Naive thymus-derived CD4-positive, alpha-beta T cell (primary cell): ENCODE measurements at regions not wholly inside any gene's neighbourhood (a gene's known extent, or its start where the extent isn't known, plus 50 kb on each side); places are given as distances from the start of the nearest gene placed in this dataset.

ENCODE experiments used
- ATAC-seq: fragments of 150-1000 bp; cut with Tn5 transposase; 2 replicates; pipeline ENCODE4 v1.10.0; 2021; ENCODE audit warnings: mild to moderate bottlenecking, moderate library complexity
- CTCF ChIA-PET: fragments of 350-600 bp; sonication (Branson Sonifier 250); formaldehyde crosslinking; loops from one replicate; lab custom pipeline; 2021; ENCODE audit warnings: antibody characterized with exemption; lab: Charles Lee
- POLR2A ChIA-PET: fragments of 350-600 bp; sonication (Branson Sonifier 250); formaldehyde crosslinking; loops from one replicate; lab custom pipeline; 2021; ENCODE audit warnings: antibody characterized with exemption, inconsistent platforms; lab: Charles Lee
- DNase-seq, 9 donors: peaks; one replicate each; pipeline versions ENCODE4 v3.0.0 to v3.0.0-alpha.2; 2020 to 2022; ENCODE audit warnings: mixed read lengths in 1 of 9
- H3K27ac ChIP-seq: one replicate; pipeline ENCODE4 v1.7.0; 2013; ENCODE audit warnings: mild to moderate bottlenecking, low read depth, low read length, moderate library complexity
- H3K27me3 ChIP-seq, 2 donors: one replicate each; pipeline ENCODE4 v1.7.0; 2013; ENCODE audit warnings: low read length in 2 of 2, mild to moderate bottlenecking in 2 of 2, moderate library complexity in 2 of 2; ENCODE audit not compliant: control insufficient read depth in 2 of 2, insufficient read depth in 2 of 2
- H3K36me3 ChIP-seq, 3 experiments: 1 replicate in 2 of 3; 2 replicates in 1 of 3; pipeline ENCODE4 v1.7.0; 2013; ENCODE audit warnings: low read length in 3 of 3, mild to moderate bottlenecking in 3 of 3, moderate library complexity in 1 of 3; ENCODE audit not compliant: insufficient read depth in 3 of 3, control insufficient read depth in 2 of 3
- H3K4me1 ChIP-seq, 2 donors: one replicate each; pipeline ENCODE4 v1.7.0; 2013; ENCODE audit warnings: low read length in 2 of 2, mild to moderate bottlenecking in 2 of 2, moderate library complexity in 1 of 2; ENCODE audit not compliant: control insufficient read depth in 2 of 2, insufficient read depth in 2 of 2
- H3K4me3 ChIP-seq: 2 replicates; pipeline ENCODE4 v1.7.0; 2013; ENCODE audit warnings: mild to moderate bottlenecking, low read length
- H3K9me3 ChIP-seq, 3 experiments: 1 replicate in 2 of 3; 2 replicates in 1 of 3; pipeline ENCODE4 v1.7.0; 2013; ENCODE audit warnings: low read length in 3 of 3; ENCODE audit not compliant: control insufficient read depth in 2 of 3
- H3K27ac Mint-ChIP-seq, 9 donors: one replicate each; pipeline ENCODE4 v1.8.0; 2020 to 2022; ENCODE audit warnings: mixed read lengths in 9 of 9, mild to moderate bottlenecking in 8 of 9, moderate library complexity in 5 of 9, inconsistent platforms in 2 of 9
- H3K27me3 Mint-ChIP-seq, 5 donors: one replicate each; pipeline ENCODE4 v1.8.0; 2021 to 2022; ENCODE audit warnings: mixed read lengths in 5 of 5, mild to moderate bottlenecking in 1 of 5
- H3K36me3 Mint-ChIP-seq, 5 donors: one replicate each; pipeline ENCODE4 v1.8.0; 2020 to 2022; ENCODE audit warnings: mixed read lengths in 5 of 5, mild to moderate bottlenecking in 3 of 5, inconsistent platforms in 1 of 5
- H3K4me1 Mint-ChIP-seq, 7 donors: one replicate each; pipeline ENCODE4 v1.8.0; 2020 to 2022; ENCODE audit warnings: mixed read lengths in 7 of 7, mild to moderate bottlenecking in 3 of 7, inconsistent platforms in 1 of 7
- H3K4me3 Mint-ChIP-seq, 10 donors: one replicate each; pipeline ENCODE4 v1.8.0; 2020 to 2022; ENCODE audit warnings: mild to moderate bottlenecking in 10 of 10, mixed read lengths in 10 of 10, moderate library complexity in 6 of 10, inconsistent platforms in 2 of 10
- H3K9me3 Mint-ChIP-seq, 11 donors: one replicate each; pipeline ENCODE4 v1.8.0; 2020 to 2022; ENCODE audit warnings: mixed read lengths in 11 of 11, mild to moderate bottlenecking in 4 of 11, inconsistent platforms in 1 of 11, moderate library complexity in 1 of 11
- intact Hi-C, 2 donors: fragments of 100-400 bp; cut with micrococcal nuclease; formaldehyde crosslinking; loops; one replicate each; pipeline ENCODE4 v1.15.1; 2023

DNA sequence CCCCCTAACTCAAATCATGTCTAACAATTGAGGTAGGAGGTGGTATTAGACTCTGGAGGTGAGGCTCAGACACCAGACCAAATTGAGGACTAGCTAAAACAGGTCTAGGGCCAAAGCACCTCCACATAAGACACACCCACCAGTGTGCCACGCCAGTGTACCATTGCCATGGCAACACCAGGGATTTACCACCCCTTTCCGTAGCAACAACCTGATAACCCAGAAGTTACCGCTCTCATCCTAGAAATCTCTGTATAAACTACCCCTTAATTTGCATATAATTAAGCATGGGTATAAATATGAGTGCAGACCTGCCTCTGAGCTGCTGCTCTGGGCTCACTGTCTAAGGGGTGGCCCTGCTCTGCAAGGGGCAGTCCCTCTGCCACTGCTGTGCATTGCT lies 57.4 kb upstream of the PPP2R5C start:
- Mint-ChIP-seq H3K36me3 (peaks cover 0 to 3% (median 0%) of the 10 kb centered on the region in 5 donors), H3K27me3 (peaks cover 0 to 49% (median 0%) of the 10 kb centered on the region in 5 donors), H3K27ac (peak overlapping the region in 5 of 9 donors; percentile 23 to 93 (median 71)), H3K9me3 (peaks cover 0 to 2% (median 0%) of the 10 kb centered on the region in 11 donors), H3K4me3 (peak overlapping the region in 3 of 10 donors; percentile 7 to 79 (median 50)), H3K4me1 (peaks cover 17 to 39% (median 33%) of the 10 kb centered on the region in 7 donors)
- Histone ChIP-seq H3K4me1 (peaks cover 23 to 24% of the 10 kb centered on the region in 2 donors), H3K27ac (no peak overlapping the region), H3K9me3 (no peaks in the 10 kb centered on the region), H3K36me3 (no peaks in the 10 kb centered on the region), H3K4me3 (no peak overlapping the region), H3K27me3 (no peaks in the 10 kb centered on the region)
- ChIA-PET CTCF (interaction anchor here (1.0 kb wide), 1 partner anchor 15 kb away, joined by 3 read pairs; no protein-coding TSS in a partner anchor), POLR2A (interaction anchor here (0.7 to 1.2 kb wide), 3 partner anchors 18 to 150 kb away, joined by 3 read pairs; no protein-coding TSS in a partner anchor)
- peak; percentile 10 for ATAC-seq
- DNase-seq = no peak
- intact Hi-C loops = loop anchor here in 1 of 2 donors (10.0 kb wide), 1 partner anchor 811 kb away; no protein-coding TSS in a partner anchor

DNA sequence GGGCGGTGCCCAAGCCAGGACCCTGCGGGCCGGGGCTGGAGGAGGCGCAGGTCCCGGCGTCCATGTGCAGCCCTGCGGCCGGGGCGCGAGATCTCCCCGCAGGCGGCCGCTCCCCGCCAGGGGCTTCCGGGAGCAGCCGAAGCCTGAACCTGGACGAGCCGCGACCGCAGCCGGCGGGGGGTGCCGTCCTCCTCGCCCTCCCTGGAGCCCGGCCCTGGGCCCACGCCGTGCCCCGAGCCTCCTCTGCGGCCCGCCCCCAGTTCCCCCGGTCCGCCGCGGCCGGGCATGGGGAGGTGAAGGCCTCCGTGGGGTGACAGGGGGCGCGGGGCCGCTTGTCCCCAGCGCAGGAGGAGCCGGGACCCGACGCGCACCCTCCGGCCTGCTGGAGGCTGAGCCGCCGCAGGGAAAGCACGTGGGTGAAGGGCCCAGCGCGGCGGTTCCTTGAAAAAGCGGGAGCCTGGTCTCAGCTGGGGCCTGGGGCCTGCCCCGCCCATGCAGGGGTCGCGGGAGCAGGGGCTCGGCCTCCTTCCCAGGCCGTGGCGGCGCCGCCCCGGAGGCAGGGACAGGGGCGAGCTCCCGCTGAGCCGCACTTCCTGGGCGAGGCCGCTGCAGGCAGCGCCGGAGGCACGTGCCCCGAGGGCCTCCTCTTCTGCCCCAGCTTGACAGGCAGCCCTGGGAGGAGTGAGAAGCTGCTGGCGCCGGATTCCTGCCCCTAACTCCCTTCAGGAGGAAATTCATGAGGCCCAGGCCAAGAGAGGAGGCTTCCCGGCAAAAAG lies 55.6 kb upstream of the PPP2R5C start:
- peaks cover 24 to 32% of the 10 kb centered on the region in 2 donors for H3K4me1 ChIP-seq
- peak; percentile 54 to 79 (median 69) for DNase-seq
- intact Hi-C loops = loop anchor here (2.0 to 10.0 kb wide), 10 partner anchors 65 to 809 kb away; partner anchors contain the start of genes HSP90AA1 (in 2 of the 2), DYNC1H1 (in 1 of the 2), WDR20 (in 1 of the 2) and ZNF839 (in 1 of the 2)
- peaks cover 17 to 44% (median 35%) of the 10 kb centered on the region in 7 donors for H3K4me1 Mint-ChIP-seq
- no peaks in the 10 kb centered on the region for H3K9me3 ChIP-seq
- peak overlapping the region; percentile 62 to 96 (median 93) for H3K27ac Mint-ChIP-seq
- peak overlapping the region; percentile 32 for H3K4me3 ChIP-seq
- no peaks in the 10 kb centered on the region for H3K36me3 ChIP-seq
- H3K4me3 Mint-ChIP-seq = peak overlapping the region; percentile 57 to 93 (median 82)
- ATAC-seq = peak; percentile 79
- peaks cover 0 to 2% (median 0%) of the 10 kb centered on the region in 11 donors for H3K9me3 Mint-ChIP-seq
- peaks cover 0 to 3% (median 0%) of the 10 kb centered on the region in 5 donors for H3K36me3 Mint-ChIP-seq
- H3K27ac ChIP-seq = peak overlapping the region; percentile 82
- no peaks in the 10 kb centered on the region for H3K27me3 ChIP-seq
- POLR2A ChIA-PET = interaction anchor here (0.5 to 5.1 kb wide), 23 partner anchors 13 to 702 kb away, joined by 3 to 38 read pairs (median 6); no protein-coding TSS in a partner anchor
- CTCF ChIA-PET = interaction anchor here (0.6 to 3.9 kb wide), 11 partner anchors 14 to 1014 kb away, joined by 3 to 56 read pairs (median 10); no protein-coding TSS in a partner anchor
- H3K27me3 Mint-ChIP-seq = peaks cover 0 to 36% (median 0%) of the 10 kb centered on the region in 5 donors

DNA sequence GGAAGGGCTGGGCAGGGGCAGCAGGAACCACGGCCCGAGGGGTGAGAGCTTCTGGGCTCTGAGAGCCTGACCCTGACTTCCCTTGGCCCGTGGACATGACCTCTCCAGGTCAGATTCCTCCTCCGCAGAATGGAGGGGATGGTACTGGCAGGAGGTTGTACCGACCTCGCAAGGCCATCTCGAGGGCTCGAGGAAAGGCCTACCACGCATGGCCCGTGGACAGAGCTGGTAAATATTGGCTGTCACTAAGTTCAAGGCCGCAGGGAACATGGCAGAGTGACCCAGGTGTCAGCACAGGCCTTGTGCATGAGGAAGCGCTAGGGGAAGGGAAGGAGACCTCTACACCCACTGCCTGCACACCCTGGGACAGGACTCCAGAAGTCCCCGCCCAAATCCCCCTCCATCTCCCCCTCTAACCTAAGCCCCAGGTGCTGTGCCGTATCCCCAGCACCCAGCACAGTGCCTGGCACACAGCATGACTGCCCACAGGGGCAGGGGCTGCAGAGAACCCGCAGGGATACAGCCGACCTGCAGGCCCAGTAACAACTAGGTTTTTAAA lies 54.9 kb upstream of the PPP2R5C start:
- ATAC-seq (no peak), DNase-seq (no peak)
- peaks cover 0 to 3% (median 0%) of the 10 kb centered on the region in 5 donors for H3K36me3 Mint-ChIP-seq
- Histone ChIP-seq H3K27me3 (no peaks in the 10 kb centered on the region), H3K36me3 (no peaks in the 10 kb centered on the region), H3K9me3 (no peaks in the 10 kb centered on the region), H3K4me3 (peak overlapping the region; percentile 32), H3K27ac (peak overlapping the region; percentile 82), H3K4me1 (peaks cover 24 to 38% of the 10 kb centered on the region in 2 donors)
- peaks cover 17 to 48% (median 35%) of the 10 kb centered on the region in 7 donors for H3K4me1 Mint-ChIP-seq
- H3K9me3 Mint-ChIP-seq = peaks cover 0 to 2% (median 0%) of the 10 kb centered on the region in 11 donors
- peaks cover 0 to 32% (median 0%) of the 10 kb centered on the region in 5 donors for H3K27me3 Mint-ChIP-seq
- ChIA-PET POLR2A (interaction anchor here (0.6 to 5.1 kb wide), 30 partner anchors 12 to 611 kb away, joined by 3 to 38 read pairs (median 6); no protein-coding TSS in a partner anchor), CTCF (interaction anchor here (0.6 to 3.9 kb wide), 21 partner anchors 14 to 1013 kb away, joined by 3 to 56 read pairs (median 5); no protein-coding TSS in a partner anchor)
- peak overlapping the region; percentile 45 to 95 (median 90) for H3K27ac Mint-ChIP-seq
- intact Hi-C loops = loop anchor here (1.0 to 10.0 kb wide), 22 partner anchors 16 to 808 kb away; partner anchors contain the start of genes HSP90AA1 (in 2 of the 2), DYNC1H1 (in 1 of the 2), WDR20 (in 1 of the 2) and ZNF839 (in 1 of the 2)
- H3K4me3 Mint-ChIP-seq = peak overlapping the region in 9 of 10 donors; percentile 32 to 83 (median 70)

DNA sequence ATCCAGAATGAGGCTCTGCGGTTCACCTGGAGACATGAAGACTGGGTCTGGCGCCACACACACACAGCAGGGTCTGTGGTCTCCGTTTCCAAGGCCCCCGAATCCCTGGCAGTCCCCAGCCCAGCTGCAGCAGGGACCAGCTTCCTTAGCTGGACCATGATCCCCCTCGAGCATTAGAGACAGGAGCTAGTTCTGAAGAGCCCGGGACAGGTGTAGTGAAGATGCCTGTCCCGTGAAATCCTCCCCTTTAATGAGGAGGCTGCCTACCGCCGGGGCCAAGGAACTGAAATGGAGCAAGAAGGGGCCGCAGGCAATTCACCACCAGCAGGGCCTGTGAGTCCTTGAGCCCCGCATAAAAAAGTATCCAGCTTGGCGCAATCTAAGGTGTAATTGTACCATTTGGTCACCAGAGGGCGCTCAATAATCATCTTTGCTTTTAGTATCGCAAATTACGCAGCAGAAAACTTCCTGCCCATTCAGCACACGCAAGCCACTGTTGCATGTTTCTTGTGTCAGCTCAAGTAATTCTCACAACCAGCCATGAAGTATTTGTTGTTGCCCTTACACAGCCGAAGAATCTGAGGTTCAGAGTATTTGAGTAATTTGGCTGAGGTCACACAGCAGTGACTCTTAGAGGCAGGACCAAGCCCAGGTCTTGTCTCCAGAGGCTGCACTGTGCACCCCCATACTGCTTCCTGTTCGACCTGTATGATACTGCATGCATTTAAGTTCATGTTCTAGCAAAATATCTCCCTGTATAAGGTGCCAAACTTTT lies 54.3 kb upstream of the PPP2R5C start:
- Histone ChIP-seq H3K27me3 (no peaks in the 10 kb centered on the region), H3K27ac (peak overlapping the region; percentile 82), H3K36me3 (no peaks in the 10 kb centered on the region), H3K4me1 (peaks cover 24 to 39% of the 10 kb centered on the region in 2 donors), H3K9me3 (no peaks in the 10 kb centered on the region), H3K4me3 (peak overlapping the region; percentile 8)
- DNase-seq = peak; percentile 33 to 87 (median 79)
- intact Hi-C loops = loop anchor here (1.0 to 10.0 kb wide), 22 partner anchors 15 to 808 kb away; partner anchors contain the start of genes HSP90AA1 (in 2 of the 2), DYNC1H1 (in 1 of the 2), WDR20 (in 1 of the 2) and ZNF839 (in 1 of the 2)
- peak; percentile 83 for ATAC-seq
- POLR2A ChIA-PET = interaction anchor here (0.6 to 5.1 kb wide), 28 partner anchors 12 to 607 kb away, joined by 3 to 38 read pairs (median 6); no protein-coding TSS in a partner anchor
- CTCF ChIA-PET = interaction anchor here (0.8 to 3.9 kb wide), 22 partner anchors 13 to 307 kb away, joined by 3 to 56 read pairs (median 5); no protein-coding TSS in a partner anchor
- peak overlapping the region; percentile 36 to 95 (median 90) for H3K27ac Mint-ChIP-seq
- peaks cover 0 to 2% (median 0%) of the 10 kb centered on the region in 11 donors for H3K9me3 Mint-ChIP-seq
- H3K36me3 Mint-ChIP-seq = peaks cover 0 to 3% (median 0%) of the 10 kb centered on the region in 5 donors
- H3K4me3 Mint-ChIP-seq = peak overlapping the region; percentile 32 to 83 (median 75)
- H3K27me3 Mint-ChIP-seq = peaks cover 0 to 25% (median 0%) of the 10 kb centered on the region in 5 donors
- peaks cover 17 to 48% (median 35%) of the 10 kb centered on the region in 7 donors for H3K4me1 Mint-ChIP-seq

DNA sequence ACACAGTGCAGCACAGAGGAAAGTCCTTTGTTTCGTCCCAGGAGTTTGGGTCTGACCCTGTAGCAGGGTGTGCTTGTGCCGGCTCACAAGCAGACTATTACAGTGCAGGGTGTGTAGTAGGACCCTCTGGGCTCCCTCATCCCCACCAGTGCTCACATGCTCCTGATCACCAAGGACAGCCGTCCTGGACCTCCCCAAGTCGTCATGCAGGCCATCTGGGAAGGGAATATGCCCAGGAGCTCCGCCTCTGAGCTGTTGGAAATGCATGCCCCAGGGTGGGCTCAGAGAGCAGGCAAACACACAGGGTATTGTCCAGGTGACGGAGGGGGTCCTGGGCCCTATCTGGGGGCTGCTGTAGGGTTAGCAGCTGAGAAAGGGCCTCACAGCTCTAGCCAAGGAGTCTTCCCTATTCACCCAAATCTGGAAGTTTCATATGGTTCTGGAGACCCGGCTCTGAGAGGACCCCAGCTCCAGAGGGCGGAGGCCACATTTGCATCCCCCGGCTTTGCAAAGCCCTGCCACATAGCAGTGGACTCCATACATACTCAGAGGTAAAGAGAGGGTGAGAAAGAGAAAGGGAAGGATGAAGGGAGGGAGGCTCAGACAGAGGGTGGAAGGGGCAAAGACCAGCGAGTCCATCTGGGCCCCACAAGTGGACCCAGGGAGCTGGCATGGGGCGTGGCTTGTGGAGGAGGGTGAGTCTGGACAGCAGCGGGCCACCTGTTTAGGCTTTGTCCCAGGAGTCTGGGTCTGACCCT lies 53.5 kb upstream of the PPP2R5C start:
- H3K9me3 ChIP-seq = no peaks in the 10 kb centered on the region
- peaks cover 24 to 39% of the 10 kb centered on the region in 2 donors for H3K4me1 ChIP-seq
- DNase-seq (no peak), ATAC-seq (no peak)
- Mint-ChIP-seq H3K9me3 (no peaks in the 10 kb centered on the region), H3K4me1 (peaks cover 17 to 48% (median 35%) of the 10 kb centered on the region in 7 donors), H3K27ac (peak overlapping the region; percentile 36 to 95 (median 90)), H3K4me3 (peak overlapping the region; percentile 18 to 83 (median 75)), H3K27me3 (peaks cover 0 to 18% (median 0%) of the 10 kb centered on the region in 5 donors), H3K36me3 (peaks cover 0 to 3% (median 0%) of the 10 kb centered on the region in 5 donors)
- peak overlapping the region; percentile 30 for H3K27ac ChIP-seq
- H3K27me3 ChIP-seq = no peaks in the 10 kb centered on the region
- no peaks in the 10 kb centered on the region for H3K36me3 ChIP-seq
- CTCF ChIA-PET = interaction anchor here (0.6 to 3.9 kb wide), 21 partner anchors 12 to 244 kb away, joined by 3 to 56 read pairs (median 5); no protein-coding TSS in a partner anchor
- intact Hi-C loops = loop anchor here (1.0 to 10.0 kb wide), 22 partner anchors 14 to 807 kb away; partner anchors contain the start of genes HSP90AA1 (in 2 of the 2), DYNC1H1 (in 1 of the 2), WDR20 (in 1 of the 2) and ZNF839 (in 1 of the 2)
- POLR2A ChIA-PET = interaction anchor here (0.7 to 5.1 kb wide), 24 partner anchors 11 to 606 kb away, joined by 3 to 38 read pairs (median 6); no protein-coding TSS in a partner anchor
- H3K4me3 ChIP-seq = peak overlapping the region; percentile 8
